ENCODE measurements at regions not wholly inside any gene's neighbourhood (a gene's known extent, or its start where the extent isn't known, plus 50 kb on each side); places are given as distances from the start of the nearest gene placed in this dataset.

DNA sequence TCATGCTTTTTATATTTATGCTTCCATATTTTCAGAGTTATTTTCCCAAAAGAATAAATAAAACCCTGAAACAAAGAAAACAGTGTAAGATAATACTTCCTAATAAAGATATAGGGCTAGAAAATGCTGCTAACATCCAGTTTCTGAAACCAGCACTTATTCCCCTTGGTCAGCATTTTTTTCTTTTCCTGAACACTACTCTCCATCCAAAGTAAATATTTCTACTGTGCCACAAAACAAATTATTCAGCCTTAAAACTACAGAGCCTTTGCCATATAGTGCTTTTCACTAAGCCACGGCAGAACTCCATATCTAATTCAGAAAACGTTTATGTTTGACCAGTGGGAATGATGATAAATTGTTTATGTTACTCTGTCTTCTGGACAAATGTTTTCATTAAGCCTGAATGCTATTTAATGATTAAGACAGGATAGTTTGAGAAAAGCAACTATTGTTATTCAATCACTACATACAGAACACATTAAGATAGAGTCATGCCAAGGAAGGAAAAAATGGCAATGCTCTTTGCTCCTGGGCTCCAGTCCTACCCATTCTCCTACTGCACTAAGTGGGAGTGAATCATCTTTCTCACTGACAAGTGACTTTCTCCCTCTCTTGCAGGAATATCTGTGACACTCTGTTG is 723.9 kb downstream of the FAT4 start:
- DNase-seq: no peak
- ATAC-seq: no peak

DNA sequence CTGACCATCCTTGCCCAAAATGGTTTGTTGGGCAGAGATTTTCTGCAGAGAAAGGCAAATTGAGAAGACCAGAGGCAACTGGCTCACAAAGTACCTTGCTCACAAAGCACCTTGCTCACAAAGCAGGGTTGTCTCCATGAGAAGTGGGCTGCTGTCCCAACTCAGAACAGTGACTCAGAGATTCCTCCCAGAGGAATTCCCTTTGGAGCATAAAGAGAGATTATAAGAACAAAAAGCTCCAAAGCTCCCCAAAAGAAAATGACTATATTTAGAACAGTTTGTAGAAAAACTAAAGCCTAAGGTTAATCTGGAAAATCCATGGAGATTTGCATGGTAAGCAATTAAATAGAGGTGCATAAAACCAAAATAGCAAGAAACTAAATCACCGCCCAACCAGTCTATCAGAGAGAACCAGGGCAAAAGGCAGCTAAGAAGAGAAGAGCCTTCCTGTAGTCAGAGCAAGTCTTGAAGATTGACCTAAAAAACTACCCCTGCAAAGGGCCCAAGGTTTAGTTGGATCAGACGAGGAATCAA is 731.4 kb downstream of the FAT4 start:
- no peak for ATAC-seq
- DNase-seq: no peak

GRCh38 chr4:126047114-126047513 is 732.4 kb downstream of the FAT4 start:
- no peak for DNase-seq
- ATAC-seq: no peak

DNA sequence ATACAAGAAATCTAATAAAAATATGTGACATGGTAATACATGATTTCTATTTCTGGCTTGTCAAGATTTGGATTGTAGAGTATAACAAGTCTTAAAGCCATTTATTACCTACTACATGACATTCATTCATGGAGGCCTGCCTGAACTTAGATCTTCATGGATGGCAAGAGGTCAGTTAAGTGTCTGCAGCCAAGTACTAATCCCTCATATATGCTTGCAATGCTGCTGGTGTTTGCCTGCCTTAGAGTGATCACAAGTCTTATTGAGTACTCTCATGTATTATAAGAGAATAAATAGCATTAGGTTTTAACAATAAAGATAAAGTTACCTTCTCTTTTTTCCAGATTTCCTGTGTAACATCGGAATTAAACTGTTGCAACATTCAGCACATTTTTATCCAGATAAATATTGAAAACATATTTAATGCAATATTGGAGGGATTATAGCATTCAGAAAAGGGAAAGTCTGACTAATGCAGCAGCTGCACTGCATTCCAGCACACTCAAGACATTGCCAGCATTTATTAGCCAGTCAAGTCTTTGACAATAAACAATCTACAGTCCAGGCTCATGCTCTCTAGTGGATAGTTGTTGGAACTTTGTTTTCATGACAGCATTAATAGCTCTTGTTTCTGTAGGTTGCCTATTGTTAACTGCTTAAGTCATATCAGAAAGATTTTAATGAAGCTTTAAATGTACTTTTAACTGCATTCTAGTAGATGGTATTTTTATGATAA is 737.1 kb downstream of the FAT4 start:
- ATAC-seq (no peak), DNase-seq (no peak)

GRCh38 chr4:126056116-126056650 is 741.4 kb downstream of the FAT4 start:
- DNase-seq (no peak), ATAC-seq (no peak)

GRCh38 chr4:126057371-126057770 is 742.6 kb downstream of the FAT4 start:
- DNase-seq (no peak), ATAC-seq (no peak)

- no peak for DNase-seq
- no peak for ATAC-seq
These were observed 743.8 kb downstream of the FAT4 start for GRCh38 chr4:126058596-126058995.

DNA sequence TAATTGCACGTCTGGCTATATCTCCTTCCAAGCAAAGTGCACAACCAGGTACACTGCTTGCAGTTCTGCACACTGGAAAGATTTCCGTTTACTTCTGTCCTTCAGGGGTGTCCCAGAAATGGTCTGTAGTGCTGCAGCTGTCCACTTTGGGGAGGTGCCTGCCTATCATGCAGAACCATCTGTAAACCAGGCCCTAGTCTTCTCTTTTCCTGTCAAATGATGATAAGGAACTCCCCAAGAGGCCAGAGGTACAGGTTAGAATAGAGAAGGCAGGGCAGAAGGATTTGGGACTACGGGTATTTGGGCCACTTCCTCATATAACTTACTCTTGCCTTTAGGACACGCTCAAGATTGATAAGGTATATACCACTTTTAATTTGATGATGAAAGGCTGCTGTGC is 746.9 kb downstream of the FAT4 start:
- ATAC-seq: no peak
- DNase-seq: no peak

DNA sequence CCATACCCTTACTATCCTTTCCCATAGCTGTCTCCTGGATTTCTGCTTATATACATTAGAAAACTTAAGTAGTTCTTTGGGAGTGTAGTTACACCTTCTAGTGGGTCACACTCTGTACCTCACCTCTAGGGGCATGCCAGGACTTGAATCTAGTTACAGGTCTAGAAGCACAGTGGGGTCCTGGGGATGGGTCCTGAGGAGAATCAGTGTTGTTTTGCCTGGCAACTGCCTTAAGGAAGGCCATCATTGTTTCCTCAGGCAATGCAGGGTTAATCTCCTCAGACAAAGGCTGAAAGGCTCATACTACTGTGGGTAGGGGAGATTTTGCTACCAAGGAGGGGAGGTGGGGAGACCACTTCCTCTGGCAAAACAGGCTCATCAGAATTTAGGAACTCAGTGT is 750.3 kb downstream of the FAT4 start:
- ATAC-seq: no peak
- no peak for DNase-seq

- ATAC-seq (no peak), DNase-seq (no peak)
These were observed 756.9 kb downstream of the FAT4 start for GRCh38 chr4:126071346-126072333.

DNA sequence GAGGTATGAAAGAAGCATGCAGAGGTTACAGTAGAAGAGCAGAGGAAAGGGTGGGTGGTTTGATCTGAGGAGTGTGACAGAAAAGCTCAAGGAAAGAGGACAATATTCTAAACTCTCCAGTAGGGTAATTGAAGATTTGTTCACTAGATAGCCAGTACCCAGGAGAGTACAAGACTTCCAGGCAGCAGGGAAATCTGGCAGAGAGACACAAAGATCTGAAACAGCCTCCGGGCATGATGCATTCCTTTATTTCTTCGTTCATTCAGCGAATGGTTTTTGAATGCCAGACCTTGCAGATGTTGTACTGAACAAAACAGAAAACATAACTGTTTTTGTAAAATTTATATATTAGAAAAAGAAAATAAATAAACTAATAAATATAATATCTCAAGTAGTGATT is 766.6 kb downstream of the FAT4 start:
- no peak for ATAC-seq
- DNase-seq: no peak

DNA sequence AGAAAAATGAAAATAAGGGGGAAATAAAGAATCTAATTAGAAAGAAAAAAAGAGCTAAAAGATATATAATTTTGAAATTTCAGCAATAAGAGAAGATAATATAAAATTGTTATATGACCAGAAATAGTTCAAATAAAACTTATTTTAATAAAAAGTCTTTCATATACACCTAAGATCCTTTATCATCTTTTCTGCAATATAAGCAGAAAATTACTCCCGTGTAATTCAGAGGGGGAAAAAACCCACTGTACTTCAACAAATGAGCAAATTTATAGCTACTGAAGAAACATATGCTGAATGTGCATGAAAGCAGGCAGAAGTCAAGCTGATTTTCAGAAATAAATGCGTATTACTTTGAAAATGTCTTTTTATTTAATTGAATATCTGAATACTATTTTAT is 771.3 kb downstream of the FAT4 start:
- ATAC-seq (no peak), DNase-seq (no peak)

GRCh38 chr4:126087101-126087500 is 772.3 kb downstream of the FAT4 start:
- no peak for ATAC-seq
- no peak for DNase-seq

GRCh38 chr4:126097155-126097799 is 782.5 kb downstream of the FAT4 start:
- DNase-seq: no peak
- no peak for ATAC-seq

DNA sequence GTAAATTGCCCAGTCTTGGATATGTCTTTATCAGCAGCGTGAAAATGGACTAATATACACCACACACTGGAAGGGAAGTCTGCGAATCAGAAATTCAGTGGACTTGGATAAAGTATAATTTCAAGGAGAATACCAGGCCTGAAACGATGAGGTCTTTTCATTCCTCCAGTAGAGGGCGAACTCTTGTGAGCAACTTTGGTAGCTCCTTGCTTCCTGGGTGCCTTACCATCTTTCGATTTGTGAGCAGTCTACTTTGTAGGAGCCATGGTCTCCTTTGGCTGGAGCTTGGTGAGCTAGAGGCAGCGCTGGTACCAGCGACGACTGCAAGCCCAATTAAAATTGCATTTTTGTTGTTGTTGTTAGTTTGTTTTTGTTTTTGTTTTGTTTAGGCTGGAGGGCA is 791.9 kb downstream of the FAT4 start:
- DNase-seq (no peak), ATAC-seq (no peak)

- DNase-seq (no peak), ATAC-seq (no peak)
These were observed 795.1 kb downstream of the FAT4 start for GRCh38 chr4:126109836-126110235.

- ATAC-seq: no peak
- DNase-seq: no peak
These were observed 798.3 kb downstream of the FAT4 start for GRCh38 chr4:126113058-126113457.

DNA sequence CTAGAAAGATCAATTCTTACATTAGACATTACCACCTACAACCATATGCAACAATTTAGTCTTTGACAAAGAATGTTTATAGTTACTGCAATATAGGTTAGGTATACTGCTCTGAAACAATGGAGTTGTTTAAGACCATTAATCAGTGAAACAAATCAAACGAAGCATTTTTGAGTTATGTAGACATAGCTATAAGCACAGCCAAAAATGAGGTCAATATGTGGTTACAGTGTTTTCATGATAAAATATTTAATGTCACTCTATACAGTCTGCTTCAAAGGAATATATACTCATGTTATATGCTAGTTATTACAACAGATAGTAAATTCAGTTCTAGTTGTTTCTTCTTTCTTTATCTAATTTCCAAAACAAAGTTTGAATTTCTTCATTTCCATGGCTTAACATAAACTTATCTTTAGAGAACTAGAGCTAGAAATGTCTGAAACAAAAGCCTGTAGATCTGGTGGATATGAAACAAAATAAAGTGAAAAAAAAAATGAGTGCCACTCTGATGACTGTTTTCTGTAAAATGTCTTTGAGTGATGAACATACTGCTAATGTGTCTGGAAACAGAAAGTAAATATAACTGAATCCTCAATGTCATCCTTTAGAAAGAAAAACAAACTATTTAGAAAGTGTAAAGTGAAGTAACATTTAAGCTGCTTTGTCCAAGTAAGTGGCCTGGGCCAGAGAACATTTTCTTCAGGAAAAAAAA is 809.0 kb downstream of the FAT4 start:
- ATAC-seq (no peak), DNase-seq (no peak)

DNA sequence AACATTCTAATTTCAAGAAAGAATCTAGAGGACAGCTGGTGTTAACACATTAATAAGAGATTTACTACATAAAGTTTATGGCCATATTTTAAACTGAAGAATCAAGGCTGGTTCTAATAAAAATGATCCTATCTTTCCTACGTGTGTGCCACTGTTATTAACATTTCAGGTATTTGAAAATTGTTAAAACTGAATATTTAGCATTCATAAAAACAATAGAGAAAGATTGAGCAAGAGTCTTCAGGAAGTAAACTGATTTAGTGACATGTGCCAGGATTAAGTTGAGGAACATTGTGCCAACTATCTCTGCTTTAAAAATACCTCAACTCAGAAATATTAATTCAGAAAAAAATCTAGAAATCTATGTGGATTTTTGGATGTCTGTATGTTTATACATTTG is 810.1 kb downstream of the FAT4 start:
- no peak for DNase-seq
- ATAC-seq: no peak

- ATAC-seq: no peak
- DNase-seq: no peak
These were observed 815.5 kb downstream of the FAT4 start for GRCh38 chr4:126130215-126130614.
